GM23338 (cell line): ENCODE measurements at regions not wholly inside any gene's neighbourhood (a gene's known extent, or its start where the extent isn't known, plus 50 kb on each side); places are given as distances from the start of the nearest gene placed in this dataset.
A peak's percentile ranks its signal among the peaks of the same experiment; 100 is the strongest.

Experiments
- ATAC-seq: fragments of 200-7000 bp; cut with Tn5 transposase; 3 replicates; pipeline ENCODE4 v1.9.1; 2020
- DNase-seq: peaks from one replicate; pipeline ENCODE4 v3.0.0-alpha.2; 2015; ENCODE audit warnings: low spot score
- H2AFZ ChIP-seq: fragments of 200-600 bp; sonication (generic); 2 replicates; pipeline ENCODE4 v1.8.0; 2016; ENCODE audit warnings: antibody characterized with exemption, mild to moderate bottlenecking, moderate library complexity
- H3F3A ChIP-seq: fragments of 200-600 bp; sonication (generic); replicated peaks from 2 replicates; pipeline ENCODE4 v1.8.0; 2017; ENCODE audit warnings: antibody characterized with exemption, mixed run types, low read depth
- H3K27ac ChIP-seq: fragments of 200-600 bp; sonication (generic); 2 replicates; pipeline ENCODE4 v1.6.1; 2016; ENCODE audit warnings: low read depth
- H3K27me3 ChIP-seq: fragments of 200-600 bp; sonication (generic); 2 replicates; pipeline ENCODE4 v1.8.0; 2016; ENCODE audit warnings: mild to moderate bottlenecking, mixed run types, moderate library complexity; ENCODE audit not compliant: insufficient read depth
- H3K36me3 ChIP-seq: fragments of 200-600 bp; sonication (generic); 2 replicates; pipeline ENCODE4 v1.8.0; 2016; ENCODE audit warnings: mild to moderate bottlenecking; ENCODE audit not compliant: insufficient read depth
- H3K4me1 ChIP-seq: fragments of 200-600 bp; sonication (generic); 2 replicates; pipeline ENCODE4 v1.8.0; 2016; ENCODE audit warnings: mild to moderate bottlenecking, moderate library complexity; ENCODE audit not compliant: insufficient read depth
- H3K4me2 ChIP-seq: fragments of 200-600 bp; sonication (generic); 2 replicates; pipeline ENCODE4 v1.7.1; 2017; ENCODE audit warnings: mixed run types
- H3K4me3 ChIP-seq: fragments of 200-600 bp; sonication (generic); 2 replicates; pipeline ENCODE4 v1.6.1; 2016; ENCODE audit warnings: mixed run types
- H3K79me2 ChIP-seq: fragments of 200-600 bp; sonication (generic); replicated peaks from 2 replicates; pipeline ENCODE4 v1.8.0; 2017; ENCODE audit warnings: mild to moderate bottlenecking; ENCODE audit not compliant: insufficient read depth
- H3K9me2 ChIP-seq: fragments of 200-600 bp; sonication (generic); 2 replicates; pipeline ENCODE4 v1.8.0; 2017; ENCODE audit not compliant: insufficient read depth
- H4K20me1 ChIP-seq: fragments of 200-600 bp; sonication (generic); replicated peaks from 2 replicates; pipeline ENCODE4 v1.8.0; 2017; ENCODE audit warnings: mild to moderate bottlenecking; ENCODE audit not compliant: insufficient read depth
- H3K27ac Mint-ChIP-seq: 2 replicates; pipeline ENCODE4 v1.8.0; 2020; ENCODE audit warnings: inconsistent platforms, mild to moderate bottlenecking, moderate library complexity, mixed read lengths
- H3K27me3 Mint-ChIP-seq: 3 replicates; pipeline ENCODE4 v1.8.0; 2022; ENCODE audit warnings: low read depth, mild to moderate bottlenecking, moderate library complexity, mixed read lengths, inconsistent platforms; ENCODE audit not compliant: insufficient read depth, poor library complexity
- H3K36me3 Mint-ChIP-seq: 3 replicates; pipeline ENCODE4 v1.8.0; 2021; ENCODE audit warnings: low read depth, mild to moderate bottlenecking, inconsistent platforms, moderate library complexity, mixed read lengths
- H3K4me1 Mint-ChIP-seq: 3 replicates; pipeline ENCODE4 v1.8.0; 2020; ENCODE audit warnings: mild to moderate bottlenecking, inconsistent platforms, mixed read lengths
- H3K4me3 Mint-ChIP-seq: 3 replicates; pipeline ENCODE4 v1.8.0; 2021; ENCODE audit warnings: moderate library complexity, mild to moderate bottlenecking, inconsistent platforms, mixed read lengths
- H3K9me3 Mint-ChIP-seq: 3 replicates; pipeline ENCODE4 v1.8.0; 2020; ENCODE audit warnings: moderate library complexity, mild to moderate bottlenecking, inconsistent platforms, mixed read lengths
- CREB1 ChIP-seq: fragments of 250-450 bp; sonication (Bioruptor Pico); IDR thresholded peaks from 2 replicates; pipeline ENCODE4 v1.5.0; 2020; ENCODE audit warnings: low read depth, mild to moderate bottlenecking, moderate library complexity
- EZH2phosphoT487 ChIP-seq: fragments of 200-600 bp; sonication (generic); IDR thresholded peaks from one replicate; pipeline ENCODE4 v1.8.1; 2018; ENCODE audit warnings: antibody characterized with exemption; ENCODE audit not compliant: unreplicated experiment
- JUNB ChIP-seq: IDR thresholded peaks from one replicate; pipeline ENCODE4 v1.6.1; 2016; ENCODE audit warnings: antibody characterized with exemption; ENCODE audit not compliant: unreplicated experiment
- NANOG ChIP-seq: IDR thresholded peaks from 2 replicates; pipeline ENCODE4 v1.6.1; 2016; ENCODE audit warnings: antibody characterized with exemption, borderline replicate concordance
- ZNF331 ChIP-seq: fragments of 250-450 bp; sonication (Bioruptor Pico); IDR thresholded peaks from 2 replicates; pipeline ENCODE4 v1.5.0; 2020; ENCODE audit warnings: low read depth, mild to moderate bottlenecking, moderate library complexity
- TF ChIP-seq, protein P1 (sequence below), 2 experiments: fragments of 200-600 bp in 1 of 2; sonication (generic) in 1 of 2; conservative IDR thresholded peaks; 2 replicates each; pipeline versions ENCODE4 v1.5.1 to v1.6.1; 2016 to 2017; ENCODE audit warnings: antibody characterized with exemption in 2 of 2, low read depth in 2 of 2, mild to moderate bottlenecking in 2 of 2, moderate library complexity in 1 of 2
- TF ChIP-seq, protein P2 (sequence below): IDR thresholded peaks from one replicate; pipeline ENCODE4 v1.6.1; 2018; ENCODE audit warnings: antibody characterized with exemption; ENCODE audit not compliant: unreplicated experiment
- TF ChIP-seq, protein P3 (sequence below): IDR thresholded peaks from 2 replicates; pipeline ENCODE4 v1.6.1; 2016; ENCODE audit warnings: antibody characterized with exemption

DNA sequence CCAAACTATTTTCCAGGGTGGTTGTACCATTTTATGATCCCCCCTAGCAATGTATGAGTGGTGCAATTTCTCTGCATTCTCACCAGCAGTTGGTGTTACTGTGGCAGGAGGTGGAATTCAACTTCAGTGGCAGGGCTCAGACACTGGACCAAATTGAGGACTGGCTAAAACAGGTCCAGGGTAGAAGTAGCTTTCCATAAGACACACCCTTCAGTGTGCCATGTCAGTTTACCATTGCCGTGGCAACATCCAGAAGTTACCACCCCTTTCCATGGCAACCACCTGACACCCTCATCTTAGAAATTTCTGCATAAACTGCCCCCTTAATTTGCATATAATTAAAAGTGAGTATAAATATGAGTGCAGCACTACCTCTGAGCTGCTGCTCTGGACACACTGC, 180.7 kb upstream of the GGTLC1 start (continued):
- TF ChIP-seq, protein P1, sequence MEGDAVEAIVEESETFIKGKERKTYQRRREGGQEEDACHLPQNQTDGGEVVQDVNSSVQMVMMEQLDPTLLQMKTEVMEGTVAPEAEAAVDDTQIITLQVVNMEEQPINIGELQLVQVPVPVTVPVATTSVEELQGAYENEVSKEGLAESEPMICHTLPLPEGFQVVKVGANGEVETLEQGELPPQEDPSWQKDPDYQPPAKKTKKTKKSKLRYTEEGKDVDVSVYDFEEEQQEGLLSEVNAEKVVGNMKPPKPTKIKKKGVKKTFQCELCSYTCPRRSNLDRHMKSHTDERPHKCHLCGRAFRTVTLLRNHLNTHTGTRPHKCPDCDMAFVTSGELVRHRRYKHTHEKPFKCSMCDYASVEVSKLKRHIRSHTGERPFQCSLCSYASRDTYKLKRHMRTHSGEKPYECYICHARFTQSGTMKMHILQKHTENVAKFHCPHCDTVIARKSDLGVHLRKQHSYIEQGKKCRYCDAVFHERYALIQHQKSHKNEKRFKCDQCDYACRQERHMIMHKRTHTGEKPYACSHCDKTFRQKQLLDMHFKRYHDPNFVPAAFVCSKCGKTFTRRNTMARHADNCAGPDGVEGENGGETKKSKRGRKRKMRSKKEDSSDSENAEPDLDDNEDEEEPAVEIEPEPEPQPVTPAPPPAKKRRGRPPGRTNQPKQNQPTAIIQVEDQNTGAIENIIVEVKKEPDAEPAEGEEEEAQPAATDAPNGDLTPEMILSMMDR (conservative IDR thresholded peaks at IDR 0.05; ENCODE audit: low read depth in 2 of 2), result no peak
- TF ChIP-seq ZNF331, result no peak
- TF ChIP-seq, protein P2, sequence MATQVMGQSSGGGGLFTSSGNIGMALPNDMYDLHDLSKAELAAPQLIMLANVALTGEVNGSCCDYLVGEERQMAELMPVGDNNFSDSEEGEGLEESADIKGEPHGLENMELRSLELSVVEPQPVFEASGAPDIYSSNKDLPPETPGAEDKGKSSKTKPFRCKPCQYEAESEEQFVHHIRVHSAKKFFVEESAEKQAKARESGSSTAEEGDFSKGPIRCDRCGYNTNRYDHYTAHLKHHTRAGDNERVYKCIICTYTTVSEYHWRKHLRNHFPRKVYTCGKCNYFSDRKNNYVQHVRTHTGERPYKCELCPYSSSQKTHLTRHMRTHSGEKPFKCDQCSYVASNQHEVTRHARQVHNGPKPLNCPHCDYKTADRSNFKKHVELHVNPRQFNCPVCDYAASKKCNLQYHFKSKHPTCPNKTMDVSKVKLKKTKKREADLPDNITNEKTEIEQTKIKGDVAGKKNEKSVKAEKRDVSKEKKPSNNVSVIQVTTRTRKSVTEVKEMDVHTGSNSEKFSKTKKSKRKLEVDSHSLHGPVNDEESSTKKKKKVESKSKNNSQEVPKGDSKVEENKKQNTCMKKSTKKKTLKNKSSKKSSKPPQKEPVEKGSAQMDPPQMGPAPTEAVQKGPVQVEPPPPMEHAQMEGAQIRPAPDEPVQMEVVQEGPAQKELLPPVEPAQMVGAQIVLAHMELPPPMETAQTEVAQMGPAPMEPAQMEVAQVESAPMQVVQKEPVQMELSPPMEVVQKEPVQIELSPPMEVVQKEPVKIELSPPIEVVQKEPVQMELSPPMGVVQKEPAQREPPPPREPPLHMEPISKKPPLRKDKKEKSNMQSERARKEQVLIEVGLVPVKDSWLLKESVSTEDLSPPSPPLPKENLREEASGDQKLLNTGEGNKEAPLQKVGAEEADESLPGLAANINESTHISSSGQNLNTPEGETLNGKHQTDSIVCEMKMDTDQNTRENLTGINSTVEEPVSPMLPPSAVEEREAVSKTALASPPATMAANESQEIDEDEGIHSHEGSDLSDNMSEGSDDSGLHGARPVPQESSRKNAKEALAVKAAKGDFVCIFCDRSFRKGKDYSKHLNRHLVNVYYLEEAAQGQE, result no peak
- TF ChIP-seq EZH2phosphoT487, result no peak

DNA sequence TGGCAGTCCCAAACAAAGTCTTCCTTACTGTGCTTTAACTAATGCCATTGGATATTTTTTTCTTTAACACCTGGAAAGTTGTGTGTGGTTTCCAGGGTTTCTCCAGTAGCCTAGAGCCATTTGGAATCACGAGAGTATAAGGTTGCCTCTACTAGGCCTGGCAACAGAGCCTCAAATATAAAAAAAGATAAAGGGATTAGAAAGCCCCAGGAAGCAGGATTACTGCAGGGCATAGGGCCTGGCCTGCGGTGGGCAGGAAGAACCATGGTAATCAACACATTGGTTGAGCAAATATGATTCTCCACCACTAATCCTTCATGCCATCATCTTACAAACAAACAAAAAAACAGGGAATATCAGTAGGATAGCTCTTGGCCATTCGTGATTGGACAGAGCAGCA, 177.8 kb upstream of the GGTLC1 start:
- Histone ChIP-seq H3K27ac (no peak overlapping the region), H4K20me1 (no peaks in the 10 kb centered on the region), H3K4me1 (peaks cover 7% of the 10 kb centered on the region; the same call in 1 of the 2 replicates), H2AFZ (peak overlapping the region; percentile 24; the same call in 1 of the 2 replicates), H3K27me3 (no peaks in the 10 kb centered on the region), H3K4me3 (no peak overlapping the region), H3K4me2 (no peak overlapping the region), H3F3A (no peaks in the 10 kb centered on the region), H3K36me3 (no peaks in the 10 kb centered on the region), H3K79me2 (no peaks in the 10 kb centered on the region), H3K9me2 (peaks cover 6% of the 10 kb centered on the region; the same call in 1 of the 2 replicates)
- Mint-ChIP-seq H3K27me3 (peaks cover 2% of the 10 kb centered on the region), H3K4me1 (peaks cover 26% of the 10 kb centered on the region), H3K27ac (no peak overlapping the region), H3K9me3 (peaks cover 1% of the 10 kb centered on the region; the same call in 2 of the 3 replicates), H3K36me3 (no peaks in the 10 kb centered on the region; the same call in 2 of the 3 replicates), H3K4me3 (no peak overlapping the region)
- TF ChIP-seq NANOG (no peak), JUNB (no peak), CREB1 (CRISPR knock-in tag) (no peak)
- no peak for ATAC-seq
- DNase-seq, result no peak

DNA sequence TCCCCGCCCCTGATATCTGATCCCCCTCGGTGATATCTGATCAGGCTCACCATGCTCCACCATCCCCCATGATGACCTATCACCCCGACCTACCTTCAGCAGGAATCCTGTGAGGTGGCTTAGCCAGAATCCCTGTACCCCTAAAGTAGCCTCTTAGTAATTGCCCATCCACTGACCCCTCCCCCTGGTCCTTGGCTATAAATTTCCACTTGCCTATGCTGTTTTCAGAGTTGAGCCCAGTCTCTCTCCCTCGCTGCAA, 177.5 kb upstream of the GGTLC1 start:
- no peak overlapping the region for H3K27ac ChIP-seq
- Mint-ChIP-seq H3K4me3 (no peak overlapping the region), H3K27ac (no peak overlapping the region), H3K4me1 (peaks cover 26% of the 10 kb centered on the region), H3K36me3 (no peaks in the 10 kb centered on the region), H3K9me3 (no peaks in the 10 kb centered on the region; the same call in 2 of the 3 replicates), H3K27me3 (peaks cover 2% of the 10 kb centered on the region)
- H3K27me3 ChIP-seq, result no peaks in the 10 kb centered on the region
- DNase-seq (peak; percentile 45), ATAC-seq (peak; percentile 75)
- H3K4me3 ChIP-seq, result no peak overlapping the region
- no peaks in the 10 kb centered on the region for H4K20me1 ChIP-seq
- H3K36me3 ChIP-seq, result no peaks in the 10 kb centered on the region
- H3K4me2 ChIP-seq, result no peak overlapping the region
- H3K79me2 ChIP-seq, result no peaks in the 10 kb centered on the region
- no peaks in the 10 kb centered on the region for H3F3A ChIP-seq
- peaks cover 6% of the 10 kb centered on the region; the same call in 1 of the 2 replicates for H3K9me2 ChIP-seq
- peak overlapping the region; percentile 24; the same call in 1 of the 2 replicates for H2AFZ ChIP-seq
- peaks cover 7% of the 10 kb centered on the region; the same call in 1 of the 2 replicates for H3K4me1 ChIP-seq
- TF ChIP-seq JUNB (no peak), ZNF331 (no peak)
- TF ChIP-seq, protein P3, sequence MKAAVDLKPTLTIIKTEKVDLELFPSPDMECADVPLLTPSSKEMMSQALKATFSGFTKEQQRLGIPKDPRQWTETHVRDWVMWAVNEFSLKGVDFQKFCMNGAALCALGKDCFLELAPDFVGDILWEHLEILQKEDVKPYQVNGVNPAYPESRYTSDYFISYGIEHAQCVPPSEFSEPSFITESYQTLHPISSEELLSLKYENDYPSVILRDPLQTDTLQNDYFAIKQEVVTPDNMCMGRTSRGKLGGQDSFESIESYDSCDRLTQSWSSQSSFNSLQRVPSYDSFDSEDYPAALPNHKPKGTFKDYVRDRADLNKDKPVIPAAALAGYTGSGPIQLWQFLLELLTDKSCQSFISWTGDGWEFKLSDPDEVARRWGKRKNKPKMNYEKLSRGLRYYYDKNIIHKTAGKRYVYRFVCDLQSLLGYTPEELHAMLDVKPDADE, result no peak
